ENCODE measurements at regions not wholly inside any gene's neighbourhood (a gene's known extent, or its start where the extent isn't known, plus 50 kb on each side); places are given as distances from the start of the nearest gene placed in this dataset.

DNA sequence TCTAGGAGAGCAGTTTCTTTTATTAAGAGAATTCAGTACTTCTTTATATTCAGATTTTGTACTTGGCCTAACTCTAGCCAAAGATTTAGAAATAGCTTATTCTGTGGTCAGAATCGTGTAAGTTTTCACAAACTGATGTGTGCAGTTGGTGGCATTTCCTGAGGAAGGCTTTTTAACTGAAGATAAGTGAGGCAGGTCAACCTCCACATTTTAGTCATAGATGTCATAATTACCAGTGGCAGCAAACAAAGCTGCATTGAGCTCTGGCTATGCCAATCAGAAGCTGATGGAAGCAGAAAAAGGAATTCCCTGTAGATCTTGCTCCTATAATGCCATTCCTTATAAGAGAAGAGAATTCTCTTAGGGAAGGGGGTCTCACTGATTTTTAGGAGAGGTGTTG, 141.3 kb upstream of the SP8 start:
- Histone ChIP-seq H3K27ac (ENCODE audit: low read depth in 2 of 2, low read length in 1 of 2) (no peak overlapping the region), H3K9me3 (ENCODE audit: control insufficient read depth in 2 of 2, insufficient read depth in 1 of 2, low read depth in 1 of 2, low read length in 1 of 2) (no peaks in the 10 kb centered on the region), H3K27me3 (ENCODE audit: control insufficient read depth in 1 of 2, insufficient read depth in 2 of 2, low read length in 2 of 2) (no peaks in the 10 kb centered on the region), H3K36me3 (ENCODE audit: control insufficient read depth in 2 of 2, insufficient read depth in 2 of 2, low read length in 1 of 2) (no peaks in the 10 kb centered on the region), H3K4me3 (ENCODE audit: low read depth in 1 of 2, low read length in 2 of 2) (no peak overlapping the region), H3K4me1 (ENCODE audit: control insufficient read depth in 2 of 2, insufficient read depth in 2 of 2, low read length in 1 of 2) (no peaks in the 10 kb centered on the region)
- 51 to 63% methylated on average over 1 of the region's 1 CpG for WGBS, 2 donors

DNA sequence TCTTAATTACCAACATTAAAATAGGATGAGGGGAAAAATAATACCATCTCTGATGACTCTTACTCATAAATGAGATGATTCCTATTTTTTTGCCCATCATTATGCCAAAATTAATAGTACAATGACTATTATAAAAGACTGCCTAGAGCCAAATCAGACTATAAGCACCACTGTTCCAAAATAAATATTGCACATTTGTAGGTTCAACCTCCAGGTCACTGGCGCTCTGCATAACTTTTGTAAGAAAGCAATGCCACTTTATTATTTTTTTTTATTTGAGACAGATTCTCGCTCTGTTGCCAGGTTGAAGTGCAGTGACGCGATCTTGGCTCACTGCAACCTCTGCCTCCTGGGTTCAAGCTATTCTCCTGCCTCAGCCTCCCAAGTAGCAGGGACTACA, 142.5 kb upstream of the SP8 start:
- Histone ChIP-seq H3K4me3 (ENCODE audit: low read depth in 1 of 2, low read length in 2 of 2) (no peak overlapping the region), H3K4me1 (ENCODE audit: control insufficient read depth in 2 of 2, insufficient read depth in 2 of 2, low read length in 1 of 2) (no peaks in the 10 kb centered on the region)

DNA sequence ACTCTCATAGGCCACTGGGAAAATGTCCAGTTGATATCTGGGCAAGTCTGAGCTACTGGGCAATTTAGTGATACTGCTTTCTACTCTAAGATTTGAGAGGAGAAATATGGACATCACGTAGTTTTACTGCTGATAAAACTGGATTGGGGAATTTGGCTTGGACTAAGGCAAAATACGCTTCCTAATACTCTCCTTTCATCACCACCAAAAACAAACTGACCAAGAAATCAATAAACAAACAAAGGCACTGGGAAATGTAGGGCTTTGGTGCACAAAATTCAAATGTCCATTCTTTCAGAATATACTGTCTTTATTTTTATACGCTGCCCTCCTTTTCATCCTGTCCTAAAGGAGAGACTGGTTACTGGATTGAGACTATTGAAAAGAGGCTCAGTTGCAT, 145.1 kb upstream of the SP8 start:
- Histone ChIP-seq H3K27ac (ENCODE audit: low read depth in 2 of 2, low read length in 1 of 2) (no peak overlapping the region), H3K9me3 (ENCODE audit: control insufficient read depth in 2 of 2, insufficient read depth in 1 of 2, low read depth in 1 of 2, low read length in 1 of 2) (no peaks in the 10 kb centered on the region), H3K27me3 (ENCODE audit: control insufficient read depth in 1 of 2, insufficient read depth in 2 of 2, low read length in 2 of 2) (no peaks in the 10 kb centered on the region), H3K4me1 (ENCODE audit: control insufficient read depth in 2 of 2, insufficient read depth in 2 of 2, low read length in 1 of 2) (no peaks in the 10 kb centered on the region), H3K36me3 (ENCODE audit: control insufficient read depth in 2 of 2, insufficient read depth in 2 of 2, low read length in 1 of 2) (no peaks in the 10 kb centered on the region), H3K4me3 (ENCODE audit: low read depth in 1 of 2, low read length in 2 of 2) (no peak overlapping the region)
- 90 to 91% methylated on average over 3 of the region's 3 CpGs for WGBS, 2 donors

More for the DNA sequence above, 142.5 kb upstream of the SP8 start:
- H3K9me3 ChIP-seq (ENCODE audit: control insufficient read depth in 2 of 2, insufficient read depth in 1 of 2, low read depth in 1 of 2, low read length in 1 of 2), result no peaks in the 10 kb centered on the region
- H3K36me3 ChIP-seq (ENCODE audit: control insufficient read depth in 2 of 2, insufficient read depth in 2 of 2, low read length in 1 of 2), result no peaks in the 10 kb centered on the region
- 80 to 89% methylated on average over 4 of the region's 4 CpGs for WGBS, 2 donors
- H3K27ac ChIP-seq (ENCODE audit: low read depth in 2 of 2, low read length in 1 of 2), result no peak overlapping the region
- no peaks in the 10 kb centered on the region for H3K27me3 ChIP-seq (ENCODE audit: control insufficient read depth in 1 of 2, insufficient read depth in 2 of 2, low read length in 2 of 2)

DNA sequence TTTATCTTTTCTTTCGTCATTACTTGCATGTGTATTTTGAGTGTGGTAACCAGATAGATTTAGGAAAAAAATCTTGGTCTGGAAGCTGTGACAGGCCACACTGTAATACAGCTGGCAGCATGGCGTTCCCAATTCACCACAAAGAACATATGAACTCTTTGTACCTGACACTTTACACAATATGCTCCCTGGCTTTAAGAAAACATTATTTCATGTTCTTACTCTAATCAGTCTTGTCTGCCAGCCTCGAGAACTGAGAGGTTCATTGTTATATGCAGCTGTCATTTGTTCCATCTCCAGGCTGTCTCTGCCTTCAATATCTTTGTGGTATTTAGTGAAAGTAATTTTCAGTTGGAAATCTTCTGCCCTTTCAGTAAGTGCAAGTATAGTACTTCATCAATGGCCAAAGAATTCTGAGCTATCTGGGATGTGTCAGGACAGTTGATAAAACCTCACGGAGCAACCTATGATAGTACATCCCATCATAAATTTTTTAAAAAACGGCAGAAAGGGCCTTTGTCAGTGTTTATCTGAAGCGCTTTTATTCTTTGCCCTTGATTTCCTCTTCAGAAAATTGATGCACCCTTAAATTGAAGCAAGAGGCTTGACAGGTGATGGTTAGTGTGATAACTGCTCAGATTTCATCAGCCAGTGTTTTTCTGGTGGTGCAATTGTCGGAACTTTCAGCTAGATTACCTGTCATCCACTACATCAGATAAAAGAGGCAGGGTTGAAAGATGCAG, 146.3 kb upstream of the SP8 start:
- H3K4me1 ChIP-seq (ENCODE audit: control insufficient read depth in 2 of 2, insufficient read depth in 2 of 2, low read length in 1 of 2), result no peaks in the 10 kb centered on the region
- H3K27ac ChIP-seq (ENCODE audit: low read depth in 2 of 2, low read length in 1 of 2), result no peak overlapping the region
- H3K36me3 ChIP-seq (ENCODE audit: control insufficient read depth in 2 of 2, insufficient read depth in 2 of 2, low read length in 1 of 2), result no peaks in the 10 kb centered on the region
- no peak overlapping the region for H3K4me3 ChIP-seq (ENCODE audit: low read depth in 1 of 2, low read length in 2 of 2)
- H3K27me3 ChIP-seq (ENCODE audit: control insufficient read depth in 1 of 2, insufficient read depth in 2 of 2, low read length in 2 of 2), result no peaks in the 10 kb centered on the region
- 59 to 64% methylated on average over 7 of the region's 7 CpGs for WGBS, 2 donors
- no peaks in the 10 kb centered on the region for H3K9me3 ChIP-seq (ENCODE audit: control insufficient read depth in 2 of 2, insufficient read depth in 1 of 2, low read depth in 1 of 2, low read length in 1 of 2)

DNA sequence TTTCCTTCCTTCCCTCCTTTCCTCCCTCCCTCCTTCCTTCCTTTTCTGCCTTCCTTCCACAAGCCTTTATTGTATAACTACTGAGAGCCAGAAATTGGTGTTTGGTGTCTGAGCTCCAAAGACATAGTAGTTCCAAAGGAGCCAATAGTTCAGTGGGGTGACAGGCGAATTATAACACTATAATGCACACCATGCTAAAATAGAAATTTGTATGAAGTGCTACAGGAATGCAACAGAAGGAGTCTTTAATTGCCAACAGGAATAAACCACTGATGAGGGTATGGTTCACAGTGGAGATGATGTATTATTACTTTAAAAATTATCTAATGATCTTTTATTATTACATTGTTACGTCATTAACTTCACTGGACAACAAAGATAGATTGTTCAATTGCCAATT, 158.8 kb upstream of the SP8 start:
- no peaks in the 10 kb centered on the region for H3K27me3 ChIP-seq (ENCODE audit: control insufficient read depth in 1 of 2, insufficient read depth in 2 of 2, low read length in 2 of 2)
- WGBS, 2 donors, result 37 to 45% methylated on average over 2 of the region's 2 CpGs
- H3K4me3 ChIP-seq (ENCODE audit: low read depth in 1 of 2, low read length in 2 of 2), result no peak overlapping the region
- no peak overlapping the region for H3K27ac ChIP-seq (ENCODE audit: low read depth in 2 of 2, low read length in 1 of 2)
- no peaks in the 10 kb centered on the region for H3K36me3 ChIP-seq (ENCODE audit: control insufficient read depth in 2 of 2, insufficient read depth in 2 of 2, low read length in 1 of 2)
- H3K4me1 ChIP-seq (ENCODE audit: control insufficient read depth in 2 of 2, insufficient read depth in 2 of 2, low read length in 1 of 2), result no peaks in the 10 kb centered on the region
- H3K9me3 ChIP-seq (ENCODE audit: control insufficient read depth in 2 of 2, insufficient read depth in 1 of 2, low read depth in 1 of 2, low read length in 1 of 2), result peaks cover 0 to 3% of the 10 kb centered on the region in 2 donors

DNA sequence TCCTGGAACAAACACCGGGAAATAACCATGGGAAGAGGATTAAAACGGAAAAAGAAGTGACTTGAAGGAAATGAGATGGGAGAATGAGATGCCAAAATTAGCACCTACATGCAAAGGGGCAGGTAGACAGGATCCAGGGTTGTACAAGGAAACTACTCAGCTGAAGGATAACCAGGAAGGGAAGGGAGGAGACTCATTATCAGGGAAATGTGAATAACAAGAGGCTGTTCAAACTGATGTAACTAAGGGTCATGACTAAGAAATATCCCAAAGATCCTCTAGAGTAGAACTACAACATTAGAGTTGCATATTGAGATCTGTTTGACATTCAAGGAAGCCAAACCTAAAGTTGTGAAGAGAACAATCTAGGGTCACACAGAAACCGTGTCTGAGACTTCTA, 166.2 kb upstream of the SP8 start:
- no peaks in the 10 kb centered on the region for H3K9me3 ChIP-seq (ENCODE audit: control insufficient read depth in 2 of 2, insufficient read depth in 1 of 2, low read depth in 1 of 2, low read length in 1 of 2)

DNA sequence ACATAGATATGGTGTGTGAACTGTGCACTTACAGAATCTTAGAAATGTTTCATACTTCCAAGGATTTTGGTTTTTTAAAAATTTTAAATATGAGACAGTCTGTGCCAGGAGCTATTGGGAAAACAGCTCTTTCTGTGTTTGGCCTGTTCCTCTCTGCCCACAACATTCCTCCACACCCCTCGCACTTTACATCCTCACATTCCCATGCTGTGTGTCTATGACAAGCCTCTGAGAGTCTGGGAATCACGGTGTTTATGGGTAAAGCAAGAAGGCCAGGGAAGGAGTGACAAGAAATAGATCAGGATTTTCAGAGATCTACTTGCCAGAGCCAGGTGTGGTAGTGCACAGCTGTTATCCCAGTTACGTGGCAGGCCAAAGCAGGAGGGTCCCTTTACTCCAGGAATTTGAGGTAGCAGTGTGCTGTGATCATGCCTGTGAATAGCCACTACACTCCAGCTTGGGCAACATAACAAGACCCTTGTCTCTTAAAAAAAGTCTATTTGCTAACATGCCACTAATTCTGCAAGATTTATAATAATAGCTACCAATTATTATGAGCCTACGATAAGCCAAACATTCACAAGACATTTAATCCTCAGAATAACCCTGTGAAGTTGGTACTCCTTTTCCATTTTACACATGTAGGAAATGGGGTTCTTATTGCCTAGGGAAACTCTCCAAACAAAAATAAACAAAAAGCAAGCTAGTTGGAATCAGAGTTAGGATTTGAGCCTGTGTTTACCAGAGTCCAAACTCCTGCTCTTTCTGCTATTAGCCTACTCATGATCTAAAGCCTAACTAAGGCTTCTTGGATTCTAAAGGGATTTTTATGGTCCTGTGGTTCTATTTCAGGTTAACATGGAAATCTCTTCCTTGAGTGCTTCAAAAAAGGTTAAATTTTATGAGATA, 168.3 kb upstream of the SP8 start:
- Histone ChIP-seq H3K9me3 (ENCODE audit: control insufficient read depth in 2 of 2, insufficient read depth in 1 of 2, low read depth in 1 of 2, low read length in 1 of 2) (no peaks in the 10 kb centered on the region), H3K27ac (ENCODE audit: low read depth in 2 of 2, low read length in 1 of 2) (no peak overlapping the region), H3K4me1 (ENCODE audit: control insufficient read depth in 2 of 2, insufficient read depth in 2 of 2, low read length in 1 of 2) (peaks cover 0 to 3% of the 10 kb centered on the region in 2 donors), H3K4me3 (ENCODE audit: low read depth in 1 of 2, low read length in 2 of 2) (no peak overlapping the region), H3K27me3 (ENCODE audit: control insufficient read depth in 1 of 2, insufficient read depth in 2 of 2, low read length in 2 of 2) (peaks cover 0 to 2% of the 10 kb centered on the region in 2 donors), H3K36me3 (ENCODE audit: control insufficient read depth in 2 of 2, insufficient read depth in 2 of 2, low read length in 1 of 2) (no peaks in the 10 kb centered on the region)
- WGBS, 2 donors, result 67 to 73% methylated on average over 4 of the region's 4 CpGs

More for the DNA sequence above, 166.2 kb upstream of the SP8 start:
- Histone ChIP-seq H3K4me1 (ENCODE audit: control insufficient read depth in 2 of 2, insufficient read depth in 2 of 2, low read length in 1 of 2) (no peaks in the 10 kb centered on the region), H3K36me3 (ENCODE audit: control insufficient read depth in 2 of 2, insufficient read depth in 2 of 2, low read length in 1 of 2) (no peaks in the 10 kb centered on the region), H3K27me3 (ENCODE audit: control insufficient read depth in 1 of 2, insufficient read depth in 2 of 2, low read length in 2 of 2) (peaks cover 0 to 2% of the 10 kb centered on the region in 2 donors), H3K4me3 (ENCODE audit: low read depth in 1 of 2, low read length in 2 of 2) (no peak overlapping the region), H3K27ac (ENCODE audit: low read depth in 2 of 2, low read length in 1 of 2) (no peak overlapping the region)
- 69 to 77% methylated on average over 3 of the region's 3 CpGs for WGBS, 2 donors

DNA sequence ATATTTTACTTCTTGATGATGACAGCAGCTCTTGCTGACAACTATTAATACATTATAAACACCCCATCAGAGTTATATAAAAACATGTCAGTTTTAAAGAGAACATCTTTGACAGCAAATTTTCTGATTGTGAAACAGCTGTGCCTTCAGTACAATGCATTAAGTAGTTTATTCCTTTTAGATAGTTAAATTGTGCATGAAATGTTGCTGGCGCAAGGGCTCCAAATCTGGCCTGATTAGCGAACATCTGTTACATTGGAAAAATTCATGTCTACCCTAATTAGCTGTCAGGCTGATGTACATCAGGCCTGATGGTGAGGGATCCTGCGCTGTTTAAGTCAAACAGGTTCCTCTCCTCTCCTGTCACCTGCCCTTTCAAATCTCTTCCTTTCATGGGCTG, 171.9 kb upstream of the SP8 start:
- H3K36me3 ChIP-seq (ENCODE audit: control insufficient read depth in 2 of 2, insufficient read depth in 2 of 2, low read length in 1 of 2), result no peaks in the 10 kb centered on the region
- H3K4me3 ChIP-seq (ENCODE audit: low read depth in 1 of 2, low read length in 2 of 2), result no peak overlapping the region
- peaks cover 0 to 3% of the 10 kb centered on the region in 2 donors for H3K4me1 ChIP-seq (ENCODE audit: control insufficient read depth in 2 of 2, insufficient read depth in 2 of 2, low read length in 1 of 2)
- H3K27me3 ChIP-seq (ENCODE audit: control insufficient read depth in 1 of 2, insufficient read depth in 2 of 2, low read length in 2 of 2), result peaks cover 0 to 2% of the 10 kb centered on the region in 2 donors
- no peaks in the 10 kb centered on the region for H3K9me3 ChIP-seq (ENCODE audit: control insufficient read depth in 2 of 2, insufficient read depth in 1 of 2, low read depth in 1 of 2, low read length in 1 of 2)
- WGBS, 2 donors, result 64 to 66% methylated on average over 3 of the region's 3 CpGs
- H3K27ac ChIP-seq (ENCODE audit: low read depth in 2 of 2, low read length in 1 of 2), result no peak overlapping the region

DNA sequence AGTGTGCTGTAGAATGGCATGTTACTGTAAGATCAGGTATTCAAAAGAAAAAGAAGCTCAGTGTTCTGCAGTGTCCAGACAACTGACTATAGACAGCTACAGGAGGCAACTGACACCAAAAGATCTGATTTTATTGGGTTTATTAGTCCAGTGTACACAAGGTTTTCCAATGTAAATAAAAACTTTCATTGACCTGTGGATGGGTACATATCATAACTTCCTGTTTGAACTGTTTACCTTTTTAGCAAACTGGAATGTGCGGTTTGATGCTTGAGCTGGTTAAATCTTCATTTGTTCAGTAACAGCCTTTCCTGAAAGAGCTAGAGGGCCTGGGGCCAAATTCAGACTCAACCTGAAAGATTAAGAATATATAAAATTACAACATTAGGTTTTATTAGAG, 172.6 kb upstream of the SP8 start:
- Histone ChIP-seq H3K9me3 (ENCODE audit: control insufficient read depth in 2 of 2, insufficient read depth in 1 of 2, low read depth in 1 of 2, low read length in 1 of 2) (no peaks in the 10 kb centered on the region), H3K27ac (ENCODE audit: low read depth in 2 of 2, low read length in 1 of 2) (no peak overlapping the region), H3K27me3 (ENCODE audit: control insufficient read depth in 1 of 2, insufficient read depth in 2 of 2, low read length in 2 of 2) (peaks cover 0 to 2% of the 10 kb centered on the region in 2 donors), H3K4me3 (ENCODE audit: low read depth in 1 of 2, low read length in 2 of 2) (no peak overlapping the region), H3K4me1 (ENCODE audit: control insufficient read depth in 2 of 2, insufficient read depth in 2 of 2, low read length in 1 of 2) (peaks cover 0 to 3% of the 10 kb centered on the region in 2 donors), H3K36me3 (ENCODE audit: control insufficient read depth in 2 of 2, insufficient read depth in 2 of 2, low read length in 1 of 2) (no peaks in the 10 kb centered on the region)
- WGBS, 2 donors, result 42 to 54% methylated on average over 1 of the region's 1 CpG
